ENCODE measurements at regions not wholly inside any gene's neighbourhood (a gene's known extent, or its start where the extent isn't known, plus 50 kb on each side); places are given as distances from the start of the nearest gene placed in this dataset.

DNA sequence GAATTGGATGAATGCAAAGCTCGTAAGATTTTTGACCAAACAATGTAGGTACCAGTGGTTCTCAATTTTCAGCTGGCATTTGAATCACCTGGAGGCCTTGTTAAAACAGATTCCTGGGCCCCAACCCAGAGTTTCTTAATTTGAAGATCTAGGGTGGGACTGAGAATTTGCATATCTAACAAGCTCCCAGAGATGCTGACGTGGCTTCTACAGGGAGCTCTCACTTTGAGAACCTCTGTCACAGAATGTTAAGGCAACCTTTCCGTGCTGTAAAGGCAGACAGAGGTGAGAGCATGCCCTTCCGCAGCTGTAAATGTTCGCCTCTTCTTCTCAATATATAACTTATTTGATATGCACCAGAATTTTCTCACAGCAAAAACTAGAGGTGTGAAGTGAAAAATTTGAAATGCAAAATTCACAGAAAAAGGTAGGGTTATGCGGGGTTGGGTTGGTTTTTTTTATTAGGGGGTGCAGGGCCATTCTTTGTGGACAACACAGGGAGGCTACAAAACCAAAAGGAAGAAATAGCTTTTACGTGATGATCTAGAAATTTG lies 69.4 kb downstream of the BMP2 start:
- Mint-ChIP-seq H3K36me3 (ENCODE audit: low read depth) (no peaks in the 10 kb centered on the region), H3K4me3 (peak overlapping the region; percentile 38), H3K9me3 (no peaks in the 10 kb centered on the region), H3K27me3 (ENCODE audit: insufficient read depth) (no peaks in the 10 kb centered on the region), H3K4me1 (peaks cover 47% of the 10 kb centered on the region), H3K27ac (peak overlapping the region; percentile 12)
- TF ChIP-seq, protein P1, sequence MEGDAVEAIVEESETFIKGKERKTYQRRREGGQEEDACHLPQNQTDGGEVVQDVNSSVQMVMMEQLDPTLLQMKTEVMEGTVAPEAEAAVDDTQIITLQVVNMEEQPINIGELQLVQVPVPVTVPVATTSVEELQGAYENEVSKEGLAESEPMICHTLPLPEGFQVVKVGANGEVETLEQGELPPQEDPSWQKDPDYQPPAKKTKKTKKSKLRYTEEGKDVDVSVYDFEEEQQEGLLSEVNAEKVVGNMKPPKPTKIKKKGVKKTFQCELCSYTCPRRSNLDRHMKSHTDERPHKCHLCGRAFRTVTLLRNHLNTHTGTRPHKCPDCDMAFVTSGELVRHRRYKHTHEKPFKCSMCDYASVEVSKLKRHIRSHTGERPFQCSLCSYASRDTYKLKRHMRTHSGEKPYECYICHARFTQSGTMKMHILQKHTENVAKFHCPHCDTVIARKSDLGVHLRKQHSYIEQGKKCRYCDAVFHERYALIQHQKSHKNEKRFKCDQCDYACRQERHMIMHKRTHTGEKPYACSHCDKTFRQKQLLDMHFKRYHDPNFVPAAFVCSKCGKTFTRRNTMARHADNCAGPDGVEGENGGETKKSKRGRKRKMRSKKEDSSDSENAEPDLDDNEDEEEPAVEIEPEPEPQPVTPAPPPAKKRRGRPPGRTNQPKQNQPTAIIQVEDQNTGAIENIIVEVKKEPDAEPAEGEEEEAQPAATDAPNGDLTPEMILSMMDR (conservative IDR thresholded peaks at IDR 0.05), result no peak
- Histone ChIP-seq H3K27ac (ENCODE audit: low read depth, low read length) (no peak overlapping the region), H3K4me3 (ENCODE audit: low read length) (no peak overlapping the region), H3K9me3 (ENCODE audit: control insufficient read depth, low read length) (peaks cover 4% of the 10 kb centered on the region), H3K36me3 (ENCODE audit: control insufficient read depth, insufficient read depth, low read length) (no peaks in the 10 kb centered on the region), H3K4me1 (ENCODE audit: control insufficient read depth, insufficient read depth, low read length) (peaks cover 10% of the 10 kb centered on the region), H3K9ac (ENCODE audit: extremely low read depth, low read length, poor library complexity, severe bottlenecking) (no peak overlapping the region), H3K27me3 (ENCODE audit: control insufficient read depth, insufficient read depth, low read length, poor library complexity, severe bottlenecking) (no peaks in the 10 kb centered on the region)
- DNase-seq, result no peak
- WGBS, 2 experiments (ENCODE audit: insufficient coverage in 1 of 2, insufficient read length in 1 of 2), result 81 to 82% methylated on average over 4 to 7 of the region's 7 CpGs

DNA sequence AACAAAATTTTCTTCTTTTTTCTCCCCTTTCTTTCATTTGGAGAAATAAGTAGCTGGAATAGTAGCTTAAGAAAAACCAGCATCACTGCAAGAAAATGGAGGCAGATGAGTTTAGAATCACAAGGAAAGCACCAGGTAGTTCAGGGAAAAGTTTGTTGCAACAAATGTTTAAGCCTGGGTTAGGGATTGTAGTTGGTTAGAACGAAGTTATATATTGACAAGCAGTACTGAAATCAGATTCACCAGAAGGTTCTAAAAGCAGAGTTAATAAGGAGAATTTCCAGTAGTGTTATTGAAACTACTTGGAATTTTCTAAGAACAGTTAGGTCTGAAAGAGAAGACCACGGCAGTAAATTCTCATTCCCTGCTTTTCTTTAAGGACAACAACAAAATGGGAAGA lies 70.2 kb downstream of the BMP2 start:
- TF ChIP-seq, protein P1 (conservative IDR thresholded peaks at IDR 0.05), result no peak
- H3K27me3 Mint-ChIP-seq (ENCODE audit: insufficient read depth), result no peaks in the 10 kb centered on the region
- Histone ChIP-seq H3K27me3 (ENCODE audit: control insufficient read depth, insufficient read depth, low read length, poor library complexity, severe bottlenecking) (no peaks in the 10 kb centered on the region), H3K36me3 (ENCODE audit: control insufficient read depth, insufficient read depth, low read length) (no peaks in the 10 kb centered on the region), H3K4me3 (ENCODE audit: low read length) (no peak overlapping the region), H3K27ac (ENCODE audit: low read depth, low read length) (no peak overlapping the region), H3K4me1 (ENCODE audit: control insufficient read depth, insufficient read depth, low read length) (peaks cover 10% of the 10 kb centered on the region), H3K9me3 (ENCODE audit: control insufficient read depth, low read length) (peaks cover 4% of the 10 kb centered on the region), H3K9ac (ENCODE audit: extremely low read depth, low read length, poor library complexity, severe bottlenecking) (no peak overlapping the region)
- H3K4me3 Mint-ChIP-seq, result peak overlapping the region; percentile 38
- peaks cover 42% of the 10 kb centered on the region for H3K4me1 Mint-ChIP-seq
- WGBS, 2 experiments (ENCODE audit: insufficient coverage in 1 of 2, insufficient read length in 1 of 2), result 76 to 95% methylated on average over 1 to 2 of the region's 2 CpGs
- H3K36me3 Mint-ChIP-seq (ENCODE audit: low read depth), result no peaks in the 10 kb centered on the region
- H3K27ac Mint-ChIP-seq, result peak overlapping the region; percentile 12
- DNase-seq, result no peak
- H3K9me3 Mint-ChIP-seq, result no peaks in the 10 kb centered on the region

DNA sequence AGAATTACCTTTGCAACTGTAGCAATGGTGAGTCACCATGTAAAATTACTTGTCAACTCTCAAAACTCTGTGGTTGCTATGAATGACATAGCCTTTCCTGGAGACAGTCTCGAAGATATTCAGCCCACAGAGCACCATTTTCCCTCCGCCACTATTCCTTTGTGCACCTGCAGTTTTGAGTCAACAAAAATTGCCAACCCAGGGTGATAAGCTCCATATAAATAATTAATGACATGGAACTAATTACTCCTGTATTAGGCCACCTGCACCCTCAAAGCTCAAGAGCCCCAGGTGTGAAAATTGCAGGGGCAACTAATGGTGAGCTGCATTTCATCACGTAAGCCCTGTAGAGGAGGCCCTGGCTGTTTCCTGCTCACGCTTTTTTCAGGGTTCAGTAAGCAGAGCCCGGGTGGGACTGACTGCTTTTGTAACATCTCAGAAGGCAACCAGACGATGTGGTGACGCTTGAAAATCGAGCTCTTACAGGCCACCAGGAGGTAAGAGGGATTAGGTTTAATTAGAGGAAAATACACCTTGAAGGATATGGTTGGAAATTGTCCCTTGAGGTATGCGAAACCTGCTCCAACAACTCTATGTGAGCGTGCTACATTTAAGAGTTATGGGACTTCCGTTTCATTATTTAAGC lies 70.8 kb downstream of the BMP2 start:
- Mint-ChIP-seq H3K9me3 (no peaks in the 10 kb centered on the region), H3K27me3 (ENCODE audit: insufficient read depth) (no peaks in the 10 kb centered on the region), H3K4me1 (peaks cover 42% of the 10 kb centered on the region), H3K27ac (peak overlapping the region; percentile 80), H3K4me3 (no peak overlapping the region), H3K36me3 (ENCODE audit: low read depth) (no peaks in the 10 kb centered on the region)
- Histone ChIP-seq H3K9me3 (ENCODE audit: control insufficient read depth, low read length) (peaks cover 4% of the 10 kb centered on the region), H3K27me3 (ENCODE audit: control insufficient read depth, insufficient read depth, low read length, poor library complexity, severe bottlenecking) (no peaks in the 10 kb centered on the region), H3K4me1 (ENCODE audit: control insufficient read depth, insufficient read depth, low read length) (peaks cover 10% of the 10 kb centered on the region), H3K27ac (ENCODE audit: low read depth, low read length) (no peak overlapping the region), H3K4me3 (ENCODE audit: low read length) (no peak overlapping the region), H3K36me3 (ENCODE audit: control insufficient read depth, insufficient read depth, low read length) (no peaks in the 10 kb centered on the region), H3K9ac (ENCODE audit: extremely low read depth, low read length, poor library complexity, severe bottlenecking) (no peak overlapping the region)
- no peak for DNase-seq
- 80 to 86% methylated on average over 7 to 11 of the region's 11 CpGs for WGBS, 2 experiments (ENCODE audit: insufficient coverage in 1 of 2, insufficient read length in 1 of 2)
- TF ChIP-seq, protein P1 (conservative IDR thresholded peaks at IDR 0.05), result no peak

All from endodermal cell (in vitro differentiated cells).